ENCODE measurements at regions not wholly inside any gene's neighbourhood (a gene's known extent, or its start where the extent isn't known, plus 50 kb on each side); places are given as distances from the start of the nearest gene placed in this dataset.

DNA sequence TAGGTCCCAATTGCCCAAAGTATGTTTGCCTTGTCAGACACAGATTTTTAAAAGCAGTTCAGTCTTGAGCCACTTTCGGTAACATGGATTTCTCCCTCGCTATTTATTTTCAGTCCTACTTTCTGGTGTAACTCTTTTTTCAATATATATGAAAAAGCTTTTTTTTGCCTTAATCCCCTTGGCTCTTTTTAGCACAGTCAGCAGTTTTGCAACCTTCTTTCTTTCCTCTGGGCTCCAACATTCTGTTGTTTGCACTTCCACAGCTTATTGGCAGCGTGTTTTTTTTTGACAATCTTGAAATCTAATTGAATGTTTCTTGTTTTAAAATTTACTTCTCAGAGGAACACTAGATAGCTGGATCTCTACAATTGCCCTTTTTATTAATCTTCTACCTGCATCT is 429.3 kb upstream of the NBEA start:
- DNase-seq (ENCODE audit: low spot score) = no peak
- intact Hi-C loops (cut with DNase I) = no loop called here

DNA sequence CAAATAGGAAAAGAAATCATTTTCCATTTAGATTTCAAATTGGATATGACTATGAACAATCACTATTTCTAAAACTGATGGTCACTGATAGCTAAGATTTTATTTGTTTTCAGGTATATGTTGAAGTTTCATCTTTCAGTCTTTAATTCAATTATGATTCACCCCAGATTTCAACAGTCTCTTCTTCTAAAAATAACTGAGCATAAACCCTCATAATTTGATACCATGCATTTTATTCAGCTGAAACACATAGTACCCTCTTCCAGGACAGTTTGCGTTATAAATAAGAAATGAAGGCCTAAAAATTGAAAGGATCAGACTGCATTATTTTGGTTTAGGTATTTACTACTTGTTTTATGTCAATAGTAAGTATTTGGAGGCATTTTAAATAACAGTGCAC is 428.5 kb upstream of the NBEA start:
- no peak for DNase-seq (ENCODE audit: low spot score)
- intact Hi-C loops (cut with DNase I) = no loop called here

GRCh38 chr13:34515201-34515600 is 426.9 kb upstream of the NBEA start:
- intact Hi-C loops (cut with DNase I) = no loop called here

GRCh38 chr13:34521171-34521570 is 420.9 kb upstream of the NBEA start:
- intact Hi-C loops (cut with DNase I) = no loop called here
- DNase-seq (ENCODE audit: low spot score) = no peak

More at GRCh38 chr13:34515201-34515600, 426.9 kb upstream of the NBEA start:
- no peak for DNase-seq (ENCODE audit: low spot score)

GRCh38 chr13:34522808-34523207 is 419.3 kb upstream of the NBEA start:
- intact Hi-C loops (cut with DNase I) = no loop called here
- DNase-seq (ENCODE audit: low spot score) = no peak

DNA sequence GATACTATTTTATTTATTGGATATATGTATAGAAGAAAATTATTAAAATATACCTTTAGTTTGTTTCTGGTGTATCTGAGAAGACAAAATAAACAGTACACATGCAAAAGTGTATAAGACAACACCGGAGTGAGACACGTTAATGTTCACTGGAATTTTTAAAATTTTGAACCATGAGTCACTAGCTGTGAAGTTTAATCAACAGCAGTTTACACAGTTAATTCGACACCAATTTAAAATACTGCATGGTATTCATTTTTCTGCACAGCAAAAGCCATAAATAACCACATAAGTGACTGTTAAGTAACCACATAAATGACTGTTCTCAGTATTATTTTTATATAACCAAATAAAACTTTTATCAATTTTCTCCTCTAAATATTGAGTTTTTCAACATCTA is 418.7 kb upstream of the NBEA start:
- intact Hi-C loops (cut with DNase I) = no loop called here
- DNase-seq (ENCODE audit: low spot score) = no peak

GRCh38 chr13:34533941-34534340 is 408.1 kb upstream of the NBEA start:
- no peak for DNase-seq (ENCODE audit: low spot score)
- intact Hi-C loops (cut with DNase I) = no loop called here

GRCh38 chr13:34542321-34542720 is 399.7 kb upstream of the NBEA start:
- intact Hi-C loops (cut with DNase I) = no loop called here

DNA sequence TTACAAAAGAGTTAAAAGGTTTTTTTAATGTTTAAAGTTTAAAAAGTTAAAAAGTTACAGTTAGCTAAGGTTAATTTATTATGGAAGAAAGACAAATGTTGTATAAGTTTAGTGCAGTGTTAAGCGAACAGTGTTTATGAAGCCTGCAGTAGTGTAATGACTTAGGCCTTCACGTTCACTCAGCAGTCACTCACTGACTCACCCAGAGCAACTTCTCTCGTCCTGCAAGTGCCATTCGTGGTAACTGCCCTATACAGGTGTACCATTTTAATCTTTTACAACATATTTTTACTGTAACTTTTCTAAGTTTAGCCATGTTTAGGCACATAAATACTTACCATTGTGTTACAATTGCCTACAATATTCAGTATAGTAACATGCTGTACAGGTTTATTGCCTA is 398.2 kb upstream of the NBEA start:
- intact Hi-C loops (cut with DNase I) = no loop called here
- no peak for DNase-seq (ENCODE audit: low spot score)

More at GRCh38 chr13:34542321-34542720, 399.7 kb upstream of the NBEA start:
- no peak for DNase-seq (ENCODE audit: low spot score)

GRCh38 chr13:34545461-34545860 is 396.6 kb upstream of the NBEA start:
- no peak for DNase-seq (ENCODE audit: low spot score)
- intact Hi-C loops (cut with DNase I) = no loop called here

GRCh38 chr13:34546344-34547250 is 395.5 kb upstream of the NBEA start:
- intact Hi-C loops (cut with DNase I) = no loop called here
- no peak for DNase-seq (ENCODE audit: low spot score)

- no peak for DNase-seq (ENCODE audit: low spot score)
- intact Hi-C loops (cut with DNase I) = no loop called here
Observed at GRCh38 chr13:34547929-34548328, 394.1 kb upstream of the NBEA start.

DNA sequence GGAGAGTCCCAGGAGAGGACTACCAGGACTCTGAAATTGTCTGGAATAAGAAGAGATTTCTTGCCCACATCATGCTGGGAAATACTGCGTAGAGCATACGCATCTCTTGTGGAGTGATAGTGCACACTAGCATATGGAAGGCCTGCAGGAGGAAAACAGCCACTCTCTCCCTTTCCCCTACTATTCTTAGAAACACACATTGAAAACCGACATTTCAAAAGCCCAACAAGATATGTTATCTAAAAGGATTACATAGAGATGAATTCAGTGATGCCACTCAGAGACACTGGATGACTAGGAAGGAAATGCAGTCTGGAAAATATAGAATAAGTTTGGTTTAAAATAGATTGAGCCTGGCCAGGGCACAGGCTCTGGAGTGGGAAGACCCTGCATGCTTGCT is 388.7 kb upstream of the NBEA start:
- intact Hi-C loops (cut with DNase I) = no loop called here

DNA sequence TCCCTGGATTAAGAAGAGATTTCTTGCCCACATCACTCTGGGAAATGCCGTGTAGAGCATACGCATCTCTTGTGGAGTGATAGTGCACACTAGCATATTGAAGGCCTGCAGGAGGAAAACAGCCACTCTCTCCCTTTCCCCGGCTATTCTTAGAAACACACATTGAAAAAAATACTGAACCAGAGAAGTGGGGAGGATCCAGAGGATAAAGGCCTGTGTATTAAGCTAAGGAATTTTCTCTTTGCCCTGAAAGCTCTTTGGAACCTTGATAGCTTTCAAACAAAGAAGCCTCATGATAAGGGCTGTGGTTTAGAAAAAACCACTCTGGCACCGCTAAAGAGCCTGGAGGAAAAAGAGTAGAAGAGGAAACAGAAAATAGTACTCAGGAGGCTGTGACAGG is 386.1 kb upstream of the NBEA start:
- DNase-seq (ENCODE audit: low spot score) = no peak
- intact Hi-C loops (cut with DNase I) = no loop called here

More for the DNA sequence above, 388.7 kb upstream of the NBEA start:
- DNase-seq (ENCODE audit: low spot score) = no peak

DNA sequence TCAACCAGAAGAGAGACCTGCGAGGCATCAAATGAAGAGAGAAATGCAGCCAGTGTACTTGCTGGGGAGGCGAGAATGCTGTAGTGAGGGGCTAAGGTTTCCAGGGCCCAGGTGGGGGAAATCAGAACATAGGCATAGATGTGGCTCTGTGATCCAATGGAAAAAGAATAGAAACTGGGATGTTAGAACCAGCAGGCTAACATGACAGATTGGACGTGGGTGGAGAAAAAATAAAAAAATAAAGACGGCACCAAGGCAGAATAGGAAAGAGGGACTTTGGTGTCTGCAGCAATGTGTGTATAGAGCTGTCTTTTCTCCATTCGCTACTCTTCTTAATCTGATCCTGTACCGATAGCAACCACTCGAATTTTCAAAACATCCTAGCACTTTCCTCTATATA is 381.0 kb upstream of the NBEA start:
- DNase-seq (ENCODE audit: low spot score) = no peak
- intact Hi-C loops (cut with DNase I) = no loop called here

DNA sequence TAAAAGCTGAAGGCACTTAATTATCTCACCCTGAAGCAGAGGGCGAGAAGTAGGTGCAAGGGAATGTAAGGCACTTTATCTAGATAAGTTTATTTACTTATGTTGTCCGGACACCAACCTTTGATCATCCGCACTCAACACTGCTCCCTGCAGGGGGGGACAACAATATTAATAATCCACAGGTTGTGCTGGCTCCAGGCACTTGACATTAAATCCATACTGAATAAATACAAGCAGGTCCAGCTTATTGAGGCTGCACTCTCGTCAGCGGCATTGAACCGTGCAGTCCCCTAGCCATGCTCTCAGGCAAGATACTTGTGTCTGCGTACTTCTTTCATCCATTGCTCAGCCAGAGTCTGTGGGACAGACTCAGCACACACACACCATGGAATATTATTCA is 374.5 kb upstream of the NBEA start:
- no peak for DNase-seq (ENCODE audit: low spot score)
- intact Hi-C loops (cut with DNase I) = no loop called here

GRCh38 chr13:34570698-34571353 is 371.2 kb upstream of the NBEA start:
- no peak for DNase-seq (ENCODE audit: low spot score)
- intact Hi-C loops (cut with DNase I) = no loop called here

- DNase-seq (ENCODE audit: low spot score) = no peak
- intact Hi-C loops (cut with DNase I) = no loop called here
Observed at GRCh38 chr13:34571716-34572115, 370.4 kb upstream of the NBEA start.

DNA sequence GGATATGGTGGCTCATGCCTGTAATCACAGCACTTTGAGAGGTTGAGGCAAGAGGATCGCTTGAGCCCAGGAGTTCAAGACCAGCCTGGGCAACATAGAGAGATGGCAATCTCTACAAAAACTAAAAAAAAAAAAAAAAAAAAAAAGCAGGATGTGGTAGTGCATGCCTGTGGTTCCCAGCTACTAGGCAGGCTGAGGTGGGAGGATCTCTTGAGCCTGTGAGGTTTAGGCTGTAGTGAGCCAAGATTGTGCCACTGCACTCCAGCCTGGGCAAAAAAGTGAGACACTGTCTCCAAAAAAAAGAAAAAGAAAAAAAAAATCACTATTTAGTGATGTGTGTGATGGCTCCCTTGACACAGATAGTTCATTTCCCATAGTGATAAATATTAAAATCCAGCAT is 365.0 kb upstream of the NBEA start:
- DNase-seq (ENCODE audit: low spot score) = no peak
- intact Hi-C loops (cut with DNase I) = no loop called here

GRCh38 chr13:34578471-34578870 is 363.6 kb upstream of the NBEA start:
- intact Hi-C loops (cut with DNase I) = no loop called here
- no peak for DNase-seq (ENCODE audit: low spot score)

DNA sequence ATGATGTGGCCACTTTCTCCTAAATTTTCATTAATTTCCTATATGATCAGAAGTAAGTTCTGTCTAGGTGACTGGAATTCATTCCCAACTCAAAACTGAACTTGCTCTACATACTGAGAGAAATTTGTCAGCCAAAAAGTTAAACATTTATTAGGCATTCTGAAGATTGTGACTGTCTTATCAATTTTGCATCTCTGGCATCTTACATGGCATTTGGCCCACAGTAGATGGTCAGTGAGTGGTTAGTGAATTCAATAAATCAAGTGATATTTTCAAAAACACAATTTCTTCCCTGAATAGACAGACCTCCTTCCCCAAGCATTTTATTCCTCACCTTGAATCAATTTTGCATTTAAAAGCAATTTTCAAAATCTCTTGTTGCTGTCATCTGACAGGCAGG is 363.2 kb upstream of the NBEA start:
- intact Hi-C loops (cut with DNase I) = no loop called here
- DNase-seq (ENCODE audit: low spot score) = no peak

Data from posterior vena cava (tissue), 2 donors.